GM12873 (cell line): ENCODE measurements at regions not wholly inside any gene's neighbourhood (a gene's known extent, or its start where the extent isn't known, plus 50 kb on each side); places are given as distances from the start of the nearest gene placed in this dataset.

Experiments used
- TF ChIP-seq, protein P1 (sequence below): IDR thresholded peaks from 2 replicates; pipeline ENCODE4 v1.5.1; 2012; ENCODE audit warnings: low read depth, mild to moderate bottlenecking, moderate library complexity, low read length, control low read depth; ENCODE audit not compliant: insufficient read depth; ENCODE audit errors: missing control alignments

DNA sequence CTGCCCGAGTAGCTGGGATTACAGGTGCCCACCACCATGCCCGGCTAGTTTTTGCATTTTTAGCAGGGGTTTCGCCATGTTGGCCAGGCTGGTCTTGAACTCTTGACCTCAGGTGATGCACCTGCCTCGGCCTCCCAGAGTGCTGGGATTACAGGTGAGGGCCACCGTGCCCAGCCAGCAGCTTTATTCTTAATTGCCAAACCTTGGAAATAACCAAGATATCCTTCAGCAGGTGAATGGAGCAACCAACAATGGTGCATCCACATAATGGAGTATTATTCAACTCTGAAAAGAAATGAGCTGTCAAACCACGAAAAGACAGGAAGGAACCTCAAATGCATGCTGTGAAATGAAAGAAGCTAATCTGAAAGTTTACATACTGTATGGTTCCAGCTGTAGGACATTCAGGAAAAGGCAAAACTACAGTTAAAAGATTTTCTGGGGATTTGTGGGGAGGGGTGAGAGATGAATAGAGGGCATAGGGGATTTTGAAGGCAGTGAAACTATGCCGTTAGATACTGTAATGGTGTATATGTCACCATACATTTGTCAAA, 118.8 kb upstream of the CCND2 start:
- TF ChIP-seq, protein P1, sequence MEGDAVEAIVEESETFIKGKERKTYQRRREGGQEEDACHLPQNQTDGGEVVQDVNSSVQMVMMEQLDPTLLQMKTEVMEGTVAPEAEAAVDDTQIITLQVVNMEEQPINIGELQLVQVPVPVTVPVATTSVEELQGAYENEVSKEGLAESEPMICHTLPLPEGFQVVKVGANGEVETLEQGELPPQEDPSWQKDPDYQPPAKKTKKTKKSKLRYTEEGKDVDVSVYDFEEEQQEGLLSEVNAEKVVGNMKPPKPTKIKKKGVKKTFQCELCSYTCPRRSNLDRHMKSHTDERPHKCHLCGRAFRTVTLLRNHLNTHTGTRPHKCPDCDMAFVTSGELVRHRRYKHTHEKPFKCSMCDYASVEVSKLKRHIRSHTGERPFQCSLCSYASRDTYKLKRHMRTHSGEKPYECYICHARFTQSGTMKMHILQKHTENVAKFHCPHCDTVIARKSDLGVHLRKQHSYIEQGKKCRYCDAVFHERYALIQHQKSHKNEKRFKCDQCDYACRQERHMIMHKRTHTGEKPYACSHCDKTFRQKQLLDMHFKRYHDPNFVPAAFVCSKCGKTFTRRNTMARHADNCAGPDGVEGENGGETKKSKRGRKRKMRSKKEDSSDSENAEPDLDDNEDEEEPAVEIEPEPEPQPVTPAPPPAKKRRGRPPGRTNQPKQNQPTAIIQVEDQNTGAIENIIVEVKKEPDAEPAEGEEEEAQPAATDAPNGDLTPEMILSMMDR = no peak

DNA sequence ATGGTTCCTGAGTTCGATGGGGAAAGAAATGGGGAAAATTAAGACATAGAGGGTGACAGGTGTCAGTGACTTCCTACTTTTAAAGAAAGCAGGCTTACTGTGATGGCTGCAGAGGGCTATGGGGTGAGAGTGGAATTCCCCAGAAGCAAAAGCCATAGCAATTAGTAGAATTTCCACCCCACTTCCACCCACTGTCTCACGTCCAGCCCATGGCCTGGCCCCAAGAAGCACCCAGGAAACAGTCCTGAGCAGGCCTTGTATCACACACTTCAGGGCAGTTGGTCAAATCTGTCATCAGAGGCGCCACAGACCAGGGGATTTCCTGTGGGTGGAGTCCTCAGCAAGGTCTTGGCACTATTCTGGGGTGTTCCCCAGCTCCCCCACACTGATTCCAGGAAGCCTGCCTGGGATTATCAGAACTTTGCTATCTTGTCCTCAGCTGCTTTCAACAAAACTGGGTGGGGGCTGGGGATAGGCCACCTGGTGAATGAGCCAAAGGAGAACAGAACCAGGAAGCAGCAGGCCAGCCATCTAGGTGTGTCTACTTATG, 120.1 kb upstream of the CCND2 start:
- TF ChIP-seq, protein P1 = peak; percentile 16

DNA sequence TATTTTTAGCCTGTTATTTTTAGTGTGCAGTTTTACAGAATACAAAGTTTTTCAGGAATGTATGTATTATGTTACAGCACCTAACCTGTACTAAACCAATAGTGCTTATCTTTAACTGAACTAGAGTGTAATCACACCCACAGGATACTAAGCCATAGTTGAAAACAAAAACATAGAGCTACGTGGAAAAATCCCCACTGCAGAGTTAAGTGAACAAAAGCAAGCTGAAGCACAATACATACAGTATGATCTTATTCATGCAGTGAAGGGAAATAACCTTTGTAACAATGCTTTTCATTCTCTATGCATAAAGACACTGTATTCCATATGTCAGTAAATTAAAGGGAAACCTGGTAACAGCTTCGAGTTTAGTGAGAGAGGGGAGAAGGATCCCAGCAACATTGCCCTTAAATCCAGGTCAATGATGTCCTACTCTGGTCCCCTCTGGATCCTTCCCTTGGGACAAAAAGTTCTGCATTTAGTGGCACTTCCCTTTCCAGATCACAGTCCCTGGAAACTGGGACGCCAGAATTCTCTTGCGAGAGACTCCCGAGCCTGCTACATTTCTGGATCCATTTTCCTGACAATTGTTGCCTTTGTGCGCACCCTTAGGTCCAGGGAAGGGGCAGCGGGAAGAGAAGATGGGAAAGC, 121.3 kb upstream of the CCND2 start:
- TF ChIP-seq, protein P1 = no peak

DNA sequence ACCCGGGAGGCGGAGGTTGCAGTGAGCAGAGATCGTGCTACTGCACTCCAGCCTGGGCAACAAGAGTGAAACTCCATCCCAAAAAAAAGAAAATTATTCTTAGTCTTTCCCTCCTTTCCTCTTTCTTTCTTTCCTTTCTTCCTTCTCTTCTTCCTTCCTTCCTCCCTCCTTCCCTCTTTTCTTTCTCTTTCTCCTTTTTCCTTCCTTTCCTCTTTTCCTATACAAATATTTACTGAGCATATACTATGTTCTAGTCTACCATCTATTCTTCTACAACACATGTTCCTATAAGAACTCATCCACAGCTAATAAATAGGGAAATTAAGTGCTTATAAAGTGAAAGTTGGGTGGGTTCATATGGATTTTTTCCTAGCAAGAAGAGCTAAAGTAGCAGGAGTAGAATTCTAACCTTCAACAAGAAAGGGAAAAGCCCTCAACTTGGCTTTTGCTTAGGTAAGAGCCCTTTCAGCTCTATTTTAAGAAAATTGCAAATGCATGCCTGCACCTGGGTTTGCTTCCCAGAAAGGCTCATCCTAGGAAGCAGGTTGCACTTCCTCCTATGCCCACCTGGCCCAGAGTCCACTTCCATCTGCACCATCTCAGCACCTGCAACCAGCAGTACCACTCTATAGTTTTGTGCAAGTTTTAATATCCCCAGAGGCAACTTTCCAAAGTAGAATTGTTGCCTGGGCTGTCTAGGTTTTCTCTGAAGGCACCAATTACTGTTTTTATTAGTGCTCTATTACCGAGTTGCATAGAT, 122.0 kb upstream of the CCND2 start:
- TF ChIP-seq, protein P1 = no peak

DNA sequence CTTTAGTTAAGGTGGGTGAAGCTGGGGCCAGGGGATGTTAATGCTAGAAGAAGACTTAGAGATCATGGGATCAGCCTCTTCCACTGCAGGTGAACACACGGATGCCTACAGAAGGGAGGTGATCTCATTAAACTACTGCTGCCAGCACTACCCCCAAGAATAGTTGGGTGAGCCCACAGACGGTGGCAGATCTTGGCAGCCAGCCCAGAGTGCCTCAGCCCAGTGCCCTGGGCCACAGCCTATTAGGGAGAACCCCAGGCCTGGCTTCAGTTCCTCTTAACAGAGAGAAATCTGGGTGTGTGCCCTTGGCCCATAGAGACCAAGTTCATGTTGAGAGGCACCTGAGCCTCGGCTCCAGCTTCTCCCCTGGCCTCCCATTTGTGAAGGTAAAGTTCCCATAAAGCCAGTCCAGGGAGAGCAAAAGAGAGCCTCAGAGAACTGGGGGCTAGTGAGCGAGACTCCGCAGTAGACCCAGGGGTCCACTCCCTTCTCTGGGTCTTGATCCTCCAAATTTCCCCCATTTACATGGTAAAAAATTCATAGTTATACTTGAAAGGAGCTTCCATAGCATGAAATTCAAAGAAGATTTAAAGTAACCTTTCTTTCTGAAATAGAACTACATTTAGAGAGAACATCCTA, 125.0 kb upstream of the CCND2 start:
- TF ChIP-seq, protein P1 = no peak

DNA sequence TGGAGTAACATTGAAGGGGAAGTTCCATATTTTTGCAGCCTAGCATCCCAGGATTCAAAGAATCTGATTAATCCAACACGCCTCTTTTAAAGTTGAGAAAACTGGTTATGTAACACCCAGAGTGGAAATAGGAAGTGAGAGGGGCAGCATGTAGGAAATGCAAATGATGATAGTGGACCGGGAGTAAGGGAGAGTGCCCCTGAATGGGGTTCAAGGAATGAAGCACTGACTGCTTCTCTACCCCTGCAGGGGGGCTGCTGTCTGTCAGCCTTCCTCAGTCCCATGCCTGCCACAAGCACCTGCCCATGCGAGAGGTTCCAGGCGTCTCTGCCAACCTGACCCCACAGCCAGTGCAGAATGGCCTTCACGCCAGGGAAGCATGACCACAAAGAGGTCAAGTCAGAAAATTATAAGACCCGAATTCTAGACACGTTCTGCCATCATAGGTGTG, 126.5 kb upstream of the CCND2 start:
- TF ChIP-seq, protein P1 = no peak
